Renal cortex interstitium (tissue), 11 donors: ENCODE measurements at regions not wholly inside any gene's neighbourhood (a gene's known extent, or its start where the extent isn't known, plus 50 kb on each side); places are given as distances from the start of the nearest gene placed in this dataset.
"Not testable (repeated sequence)": the region's sequence is repeated elsewhere in the genome, so short reads cannot be mapped to it uniquely, and the experiment has no call there.

Source experiments
- DNase-seq, 11 donors: peaks; one replicate each; pipeline ENCODE4 v3.0.0-alpha.2; 2013; ENCODE audit warnings: low read depth in 9 of 11, low spot score in 4 of 11; ENCODE audit errors: extremely low read depth in 1 of 11

DNA sequence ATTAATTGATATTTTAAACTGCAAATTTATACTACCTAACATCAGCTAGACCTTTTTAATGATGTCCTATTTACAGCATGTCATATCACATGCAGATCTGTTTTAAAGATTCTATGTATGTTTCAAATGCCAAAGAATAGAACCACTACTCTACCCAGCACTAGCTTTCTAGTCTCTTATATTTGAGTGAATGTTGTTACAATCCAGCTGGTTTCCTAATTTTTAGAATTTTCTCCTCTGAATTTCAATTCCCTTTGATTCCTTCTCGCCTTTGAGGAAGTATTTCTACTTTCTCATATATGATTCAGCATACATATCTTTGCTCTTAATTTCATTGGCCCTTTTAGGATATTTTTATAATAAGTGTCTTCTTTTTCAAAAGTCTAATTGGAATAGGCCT, 841.9 kb downstream of the TMTC2 start:
- no peak for DNase-seq

DNA sequence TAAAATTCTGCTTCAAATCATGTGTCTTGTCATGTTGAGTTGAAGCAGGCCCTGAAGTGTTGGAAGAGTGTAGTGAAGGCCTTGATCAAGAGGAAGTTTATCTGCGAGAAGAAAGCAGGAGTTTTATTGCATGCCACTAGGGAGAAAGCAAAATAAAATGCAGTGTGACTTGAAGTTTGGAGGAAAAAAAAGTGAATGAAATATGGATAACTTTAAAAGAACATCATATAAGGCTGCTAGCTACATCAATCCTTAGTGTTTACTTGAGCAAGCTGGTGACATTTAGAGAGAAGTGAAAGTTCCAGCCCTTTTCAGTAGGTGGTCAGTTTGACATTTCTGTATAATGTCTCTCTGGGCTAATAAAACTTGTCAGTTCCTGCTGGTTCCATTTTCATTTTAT, 841.1 kb downstream of the TMTC2 start:
- peak in 9 of 11 donors; percentile 20 to 56 (median 40) for DNase-seq

DNA sequence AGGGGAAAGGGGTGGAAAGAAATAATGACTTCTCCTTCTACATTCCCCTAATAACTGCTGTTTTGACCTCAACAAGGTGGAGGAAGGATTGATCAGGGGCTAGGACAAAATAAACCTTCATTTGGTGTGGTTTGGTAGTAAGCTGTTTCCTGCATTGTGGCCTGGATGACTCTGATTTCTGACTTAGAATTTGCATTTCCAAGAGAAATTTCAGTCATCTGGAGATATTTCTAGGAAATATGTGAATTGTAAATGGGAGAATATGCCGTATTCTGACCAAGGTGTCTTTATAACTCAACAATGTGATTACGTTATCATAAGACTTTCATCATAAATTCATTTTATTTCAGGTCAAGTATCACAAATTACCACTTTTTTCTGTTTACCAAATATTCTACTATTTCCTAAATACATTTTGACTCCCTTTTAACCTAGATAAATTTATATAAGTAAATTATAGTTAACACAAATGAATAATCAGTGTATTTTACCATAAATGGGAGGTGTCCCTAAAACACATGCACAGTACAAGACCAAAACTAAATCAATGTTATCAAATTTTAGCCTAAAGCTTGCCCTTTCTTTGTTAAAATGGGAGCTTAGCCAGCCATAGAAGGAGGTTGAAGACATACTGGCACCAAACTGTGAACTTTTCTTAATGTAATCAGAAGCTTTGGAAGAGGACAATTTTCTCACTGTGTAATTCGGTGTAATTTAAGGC, 828.8 kb downstream of the TMTC2 start:
- DNase-seq, result no peak

DNA sequence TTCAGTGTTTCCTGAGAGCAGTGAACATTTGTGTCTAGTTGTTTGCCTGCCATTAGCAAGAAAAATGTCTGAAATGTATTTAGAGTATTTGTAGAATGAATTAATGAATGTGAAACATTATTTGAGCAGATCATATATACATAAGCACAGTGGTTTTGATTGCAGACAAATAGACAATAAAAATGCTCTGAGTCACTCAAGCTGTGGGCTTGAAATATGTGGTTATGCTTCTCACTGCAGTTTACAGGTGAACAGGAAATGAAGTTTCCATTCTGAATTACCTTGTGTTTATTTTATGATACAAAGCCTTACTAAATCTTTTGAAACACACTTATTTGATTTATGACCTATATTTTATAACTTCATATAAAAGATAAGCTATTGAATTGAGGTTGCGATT, 827.7 kb downstream of the TMTC2 start:
- DNase-seq, result no peak

DNA sequence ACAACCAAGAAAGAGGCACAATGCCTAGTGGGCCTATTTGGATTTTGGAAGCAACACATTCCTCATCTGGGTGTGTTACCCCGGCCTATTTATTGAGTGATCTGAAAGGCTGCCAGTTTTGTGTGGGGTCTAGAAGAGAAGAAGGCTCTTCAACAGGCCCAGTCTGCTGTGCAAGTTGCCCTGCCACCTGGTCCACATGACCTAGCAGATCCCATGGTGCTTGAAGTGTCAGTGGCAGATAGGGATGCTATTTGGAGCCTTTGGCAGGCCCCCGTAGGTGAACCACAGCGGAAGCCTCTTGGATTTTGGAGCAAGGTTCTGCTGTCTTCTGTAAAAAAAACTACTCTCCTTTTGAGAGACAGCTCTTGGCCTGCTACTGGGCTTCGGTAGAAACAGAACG, 820.1 kb downstream of the TMTC2 start:
- no peak for DNase-seq

DNA sequence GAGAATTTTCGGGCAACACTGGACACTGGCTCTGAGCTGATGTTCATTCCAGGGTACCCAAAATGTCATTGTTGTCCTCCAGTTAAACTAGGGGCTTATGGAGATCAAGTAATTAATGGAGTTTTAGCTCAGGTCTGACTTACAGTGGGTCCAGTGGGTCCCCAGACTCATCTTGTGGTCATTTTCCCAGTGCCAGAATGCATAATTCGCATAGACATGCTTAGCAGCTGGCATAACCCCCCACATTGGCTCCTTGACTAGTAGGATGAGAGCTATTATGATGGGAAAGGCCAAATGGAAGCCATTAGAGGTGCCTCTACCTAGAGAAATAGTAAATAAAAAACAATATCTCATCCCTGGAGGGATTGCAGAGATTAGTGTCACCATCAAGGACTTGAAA, 818.9 kb downstream of the TMTC2 start:
- no peak for DNase-seq

DNA sequence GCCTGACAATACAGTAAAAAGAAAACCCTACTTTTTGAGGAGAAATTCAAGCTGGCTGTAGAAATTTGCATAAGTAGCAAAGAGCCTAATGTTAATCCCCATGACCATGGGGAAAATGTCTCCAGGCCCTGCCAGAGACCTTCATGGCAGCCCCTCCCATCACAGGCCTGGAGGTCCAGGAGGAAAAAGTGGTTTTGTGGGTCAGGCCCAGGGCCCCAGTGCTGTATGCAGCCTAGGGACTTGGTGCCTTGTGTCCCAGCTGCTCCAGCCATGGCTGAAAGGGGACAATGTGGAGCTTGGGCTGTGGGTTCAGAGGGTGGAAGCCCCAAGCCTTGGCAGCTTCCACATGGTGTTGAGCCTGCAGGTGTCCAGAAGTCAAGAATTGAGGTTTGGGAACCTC, 813.2 kb downstream of the TMTC2 start:
- not testable (repeated sequence) for DNase-seq

DNA sequence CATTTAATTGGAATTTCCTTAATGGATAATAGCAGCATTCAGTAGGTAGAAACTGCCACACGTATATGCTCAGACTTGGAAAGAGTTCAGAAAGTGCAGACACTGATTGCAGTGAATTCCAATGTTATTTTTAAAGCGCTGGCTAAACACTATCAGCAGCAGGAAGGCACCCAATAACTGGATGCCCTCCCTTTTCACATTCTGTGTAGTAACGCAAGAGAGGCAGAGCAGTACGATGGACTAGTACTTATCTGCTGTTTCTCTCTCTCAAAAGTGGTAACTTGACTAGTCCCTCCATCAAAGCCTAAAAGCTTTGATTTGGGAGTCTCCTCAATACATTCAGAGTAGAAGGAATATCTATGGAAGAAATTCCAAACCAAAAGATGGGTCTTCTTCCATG, 791.0 kb downstream of the TMTC2 start:
- no peak for DNase-seq

DNA sequence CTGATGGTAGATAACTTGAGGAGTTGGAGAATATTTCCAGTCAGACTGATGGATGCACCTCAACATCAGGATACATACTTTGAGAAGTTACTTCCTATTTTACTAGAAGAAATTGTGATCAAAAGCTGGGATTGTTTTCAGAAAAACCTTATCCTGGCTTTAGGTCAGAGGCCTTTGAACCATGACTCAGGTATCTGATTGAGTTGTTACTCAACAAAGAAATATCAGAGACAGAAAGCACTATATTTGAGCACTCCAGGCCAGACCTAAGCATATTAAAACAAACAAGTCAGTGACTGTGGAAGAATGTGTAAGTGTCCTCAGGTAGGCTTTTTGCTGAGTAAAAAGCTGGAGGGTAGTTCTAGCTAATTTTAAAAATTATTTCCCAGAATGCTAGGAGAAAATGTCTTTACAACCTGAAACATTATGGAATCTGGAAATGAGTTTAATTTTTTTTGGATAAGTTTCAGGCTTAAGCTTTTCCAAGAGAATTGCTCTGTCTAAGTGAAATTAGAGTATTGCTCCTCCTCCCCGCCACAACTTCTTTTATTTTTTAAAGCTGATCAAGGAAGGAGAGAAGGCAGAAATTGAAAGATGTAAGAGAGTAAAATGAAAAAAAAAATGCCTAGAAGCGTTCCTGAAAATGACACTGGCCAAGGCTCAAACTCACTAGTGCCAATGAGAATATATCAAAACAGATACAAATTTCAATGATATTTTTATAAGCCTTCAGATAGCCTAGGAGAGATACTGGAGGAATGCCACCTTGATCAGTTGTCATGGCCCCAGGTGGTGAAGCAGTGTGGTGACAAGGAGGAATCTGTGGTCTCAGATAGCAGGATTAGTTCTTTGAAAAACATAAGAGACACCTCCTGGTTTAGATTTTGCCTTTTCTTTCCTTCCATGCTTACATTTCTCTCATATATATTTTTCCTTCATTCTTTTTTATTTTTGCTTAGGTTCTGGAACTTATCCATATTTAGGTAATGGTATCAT, 790.3 kb downstream of the TMTC2 start:
- DNase-seq, result no peak

DNA sequence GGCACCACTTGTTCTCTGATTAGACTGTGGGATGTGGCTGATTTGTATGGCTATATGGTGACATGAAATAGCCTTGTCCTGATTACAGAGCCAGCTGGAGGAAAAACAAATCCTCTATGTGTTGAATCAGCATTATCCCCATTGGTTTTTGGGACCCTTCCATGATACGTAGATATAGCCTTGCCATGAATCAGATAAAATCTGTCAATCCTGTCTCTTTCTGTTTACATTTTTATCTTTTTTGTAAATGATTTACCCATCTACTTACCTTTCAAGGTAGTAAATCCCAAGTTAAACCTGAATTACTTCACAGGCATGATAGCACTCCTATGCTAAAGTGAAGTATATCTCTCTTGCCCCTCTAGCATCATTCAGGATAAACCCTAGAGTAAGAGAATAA, 789.3 kb downstream of the TMTC2 start:
- DNase-seq, result no peak

DNA sequence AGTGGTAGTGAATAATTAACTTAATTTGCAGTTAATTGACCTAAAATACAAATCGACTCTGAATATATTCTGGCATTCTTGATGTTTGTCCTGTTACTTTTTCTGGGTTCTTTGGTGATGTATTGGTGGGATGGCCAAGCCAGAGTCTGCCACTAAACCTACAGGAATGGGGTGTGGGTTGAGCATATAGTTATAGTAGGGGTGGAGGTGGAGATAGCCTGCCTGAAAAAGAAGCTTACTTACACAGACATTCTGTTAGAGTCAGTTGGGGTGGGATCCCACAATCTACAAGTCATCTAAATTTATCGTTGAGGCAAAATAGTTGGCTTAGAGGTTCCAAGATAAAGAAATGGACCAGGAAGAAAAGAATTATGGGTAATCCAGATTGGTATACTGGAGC, 787.7 kb downstream of the TMTC2 start:
- DNase-seq, result no peak

DNA sequence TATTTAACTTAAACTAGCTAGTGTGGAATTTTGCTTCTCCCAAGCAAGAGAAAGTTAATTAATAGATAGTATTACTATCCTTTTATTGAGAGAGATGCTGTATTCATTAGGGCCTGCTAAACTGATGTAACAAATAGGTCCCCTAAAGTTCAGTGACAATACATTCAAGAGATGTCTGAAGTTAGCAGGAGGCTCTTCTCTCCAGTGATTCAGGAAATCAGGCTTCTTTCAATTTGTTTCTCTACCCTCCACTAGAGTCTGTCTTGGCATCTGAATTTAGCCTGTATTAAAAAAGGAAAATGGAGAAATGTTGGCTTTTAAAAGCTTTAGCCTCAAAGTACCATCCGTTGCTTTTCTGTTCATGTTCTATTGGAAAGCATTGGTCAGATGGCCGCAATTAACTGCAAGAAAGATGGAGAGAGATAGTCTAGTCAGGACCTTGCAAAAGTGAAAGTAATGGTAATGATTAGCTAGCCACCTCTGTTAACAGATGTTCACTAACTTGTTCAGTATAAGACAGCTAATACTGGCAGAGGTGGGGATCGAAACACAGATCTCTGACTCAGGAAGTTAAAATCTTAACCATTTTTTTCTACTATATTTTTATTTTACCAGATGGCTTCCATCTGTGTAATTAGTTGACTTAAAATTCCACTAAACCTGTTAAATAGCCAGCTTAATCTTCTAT, 786.8 kb downstream of the TMTC2 start:
- peak in 1 of 11 donors; percentile 2 for DNase-seq

DNA sequence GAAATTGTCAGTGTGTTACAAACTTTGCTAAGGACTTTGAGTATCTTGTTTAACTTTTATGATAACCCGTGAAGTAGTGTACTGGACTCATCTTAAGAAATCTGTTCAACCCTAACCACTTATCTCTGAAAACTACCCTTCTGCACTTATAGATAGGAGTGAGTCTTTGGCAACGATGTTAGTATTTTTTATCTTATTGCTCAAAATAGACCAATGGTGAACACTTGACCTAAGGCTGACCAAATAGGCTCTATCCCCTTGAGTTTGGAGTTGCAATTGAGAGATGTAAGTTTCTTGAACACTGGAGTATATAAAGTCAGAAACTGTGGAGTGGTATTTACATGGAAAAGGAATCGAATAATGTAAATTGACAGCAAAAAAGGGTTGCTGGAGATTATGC, 786.1 kb downstream of the TMTC2 start:
- DNase-seq, result no peak

DNA sequence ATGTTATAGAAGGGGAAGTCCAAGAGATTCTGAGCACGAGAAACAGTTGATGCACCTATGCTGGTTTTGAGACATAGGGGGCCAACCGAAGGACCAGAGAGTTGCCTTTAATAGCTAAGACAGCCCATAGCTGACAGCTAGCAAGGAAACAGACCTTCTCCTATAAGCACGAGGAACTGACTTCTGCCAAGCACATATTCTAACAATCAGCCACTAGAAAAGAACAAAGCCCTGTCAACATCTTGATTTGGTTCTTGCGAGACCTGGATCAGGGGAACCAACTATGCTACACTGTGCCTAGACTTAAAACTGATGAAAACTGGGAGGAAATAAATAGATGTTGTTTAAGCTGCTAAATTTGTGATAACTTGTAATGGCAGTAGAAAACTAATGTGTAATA, 785.6 kb downstream of the TMTC2 start:
- DNase-seq, result no peak

DNA sequence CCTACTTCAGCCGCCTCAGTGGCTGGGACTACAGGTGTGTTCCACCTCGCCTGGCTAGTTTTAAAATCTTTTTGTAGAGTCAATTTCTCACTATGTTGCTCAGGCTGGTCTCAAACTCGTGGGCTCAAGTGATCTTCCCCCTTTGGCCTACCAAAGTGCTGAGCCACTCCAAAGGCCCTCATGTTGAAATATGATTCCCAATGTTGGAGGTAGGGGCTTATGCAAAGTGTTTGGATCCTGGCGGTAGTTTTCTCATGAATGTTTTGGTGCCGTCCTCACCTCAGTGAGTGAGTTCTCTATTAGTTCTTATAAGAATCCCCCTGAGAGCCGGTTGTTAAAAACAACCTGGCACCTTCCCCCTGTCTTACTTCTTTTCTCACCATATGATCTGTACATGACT, 784.6 kb downstream of the TMTC2 start:
- DNase-seq, result no peak

DNA sequence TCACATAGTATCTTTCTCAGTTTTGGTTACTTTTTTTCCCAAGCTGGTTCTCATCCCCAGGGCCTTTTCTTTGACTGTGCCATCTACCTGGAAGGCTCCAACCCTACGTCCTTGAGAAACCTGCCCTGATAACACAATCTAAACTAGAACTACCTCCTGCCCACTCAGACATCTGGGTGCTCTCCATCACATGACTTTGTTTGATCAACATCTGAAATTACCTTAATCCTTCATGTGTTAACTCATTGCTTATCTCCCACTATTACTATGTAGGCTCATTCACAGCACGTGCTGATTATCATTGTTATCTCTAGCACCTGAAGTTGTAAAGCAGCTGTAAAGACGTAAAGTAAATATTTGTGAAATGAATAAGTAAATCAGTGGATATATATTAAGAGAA, 784.0 kb downstream of the TMTC2 start:
- DNase-seq, result no peak

DNA sequence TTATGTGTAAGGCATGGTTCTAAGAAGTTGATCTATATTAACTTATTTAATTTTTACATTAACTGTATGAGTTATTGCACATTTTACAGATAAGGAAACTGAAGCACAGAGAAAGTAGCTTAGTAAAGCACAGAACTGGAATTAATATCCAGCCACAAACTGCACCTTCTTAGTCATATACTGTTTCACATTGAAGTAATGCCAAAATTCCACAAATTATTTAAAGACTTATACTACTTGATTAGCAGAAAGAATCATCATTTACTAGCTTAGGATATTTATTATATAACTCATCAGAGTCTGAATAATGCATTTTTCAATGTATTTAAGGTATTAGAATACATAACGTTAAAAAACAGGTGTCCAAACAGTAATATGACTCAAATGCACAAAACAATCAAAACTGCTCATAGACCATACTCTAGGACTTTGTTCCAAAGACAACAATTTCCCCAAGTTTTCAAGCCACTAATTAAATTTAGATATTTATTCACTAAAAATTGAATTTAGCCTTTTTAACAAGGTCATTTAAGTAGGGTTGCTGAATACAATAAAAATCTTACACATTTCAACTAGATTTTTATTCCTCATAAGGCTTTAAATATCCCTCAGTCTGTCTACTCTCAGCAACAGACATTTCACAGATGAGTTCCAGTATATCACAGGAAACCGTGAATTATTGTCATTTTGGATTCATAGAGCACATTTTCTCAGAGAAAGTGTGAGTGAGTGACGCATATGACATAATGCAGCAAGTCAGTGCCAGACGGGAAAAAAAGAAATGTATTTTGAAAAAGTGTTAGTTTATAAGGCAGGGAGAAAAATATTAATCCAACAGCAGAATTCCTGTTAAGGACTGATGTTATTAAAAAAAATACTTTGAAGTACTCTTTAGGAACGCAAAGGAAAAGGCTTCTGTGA, 782.5 kb downstream of the TMTC2 start:
- DNase-seq, result no peak

DNA sequence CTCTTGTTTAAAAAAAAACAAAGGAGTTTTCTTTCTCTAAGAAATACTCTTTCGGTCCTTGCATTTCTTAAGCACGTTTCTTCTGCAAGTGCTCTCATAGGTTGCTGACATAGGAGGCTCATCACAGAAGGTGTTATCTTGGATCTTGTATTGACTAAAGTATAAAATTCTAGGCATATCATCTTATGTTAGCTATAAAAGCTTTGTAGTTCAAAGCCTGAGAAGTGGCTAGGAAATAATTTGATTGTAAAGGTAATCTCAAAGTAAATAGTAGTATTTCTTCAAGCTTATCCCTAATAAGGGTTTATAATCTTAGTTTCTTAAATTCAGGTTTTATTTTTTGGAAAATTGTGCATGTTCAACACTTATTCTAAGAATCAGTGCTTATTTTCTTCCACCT, 778.9 kb downstream of the TMTC2 start:
- DNase-seq, result no peak

DNA sequence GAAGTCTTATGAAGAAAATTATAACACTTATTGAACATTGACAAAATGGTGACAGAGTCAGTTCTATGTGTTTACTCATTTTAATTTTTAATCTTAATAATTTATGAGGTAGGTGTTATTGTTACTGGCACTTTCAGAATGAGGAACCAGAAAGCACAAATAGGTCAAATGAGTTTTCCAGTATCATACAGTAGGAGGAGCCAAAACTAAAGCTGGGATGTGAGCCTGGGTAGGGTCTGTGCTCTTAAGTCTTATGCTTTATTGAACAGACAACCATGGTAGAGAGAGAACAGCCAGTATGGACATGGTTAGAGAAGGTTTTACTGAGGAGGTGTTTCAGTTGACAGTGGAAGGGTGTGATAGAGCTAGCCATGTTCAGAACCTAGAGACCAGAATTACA, 775.7 kb downstream of the TMTC2 start:
- DNase-seq, result no peak
